ENCODE measurements at regions not wholly inside any gene's neighbourhood (a gene's known extent, or its start where the extent isn't known, plus 50 kb on each side); places are given as distances from the start of the nearest gene placed in this dataset.
"Not testable (repeated sequence)": the region's sequence is repeated elsewhere in the genome, so short reads cannot be mapped to it uniquely, and the experiment has no call there.

- no peak for DNase-seq
These were observed 228.3 kb upstream of the ERBB4 start for GRCh38 chr2:212766921-212767320.

GRCh38 chr2:212752730-212753351 is 214.2 kb upstream of the ERBB4 start:
- no peak for DNase-seq

GRCh38 chr2:212745359-212745758 is 206.8 kb upstream of the ERBB4 start:
- no peak for DNase-seq

GRCh38 chr2:212737392-212738172 is 199.0 kb upstream of the ERBB4 start:
- DNase-seq: no peak

GRCh38 chr2:212736385-212736726 is 197.8 kb upstream of the ERBB4 start:
- DNase-seq: no peak

GRCh38 chr2:212733273-212733672 is 194.7 kb upstream of the ERBB4 start:
- no peak for DNase-seq

GRCh38 chr2:212732860-212733259 is 194.3 kb upstream of the ERBB4 start:
- DNase-seq: no peak

GRCh38 chr2:212730994-212731393 is 192.4 kb upstream of the ERBB4 start:
- DNase-seq: no peak

GRCh38 chr2:212728717-212729116 is 190.1 kb upstream of the ERBB4 start:
- DNase-seq: no peak

GRCh38 chr2:212727751-212728150 is 189.1 kb upstream of the ERBB4 start:
- DNase-seq: no peak

GRCh38 chr2:212726403-212726802 is 187.8 kb upstream of the ERBB4 start:
- no peak for DNase-seq

- DNase-seq: no peak
These were observed 186.6 kb upstream of the ERBB4 start for GRCh38 chr2:212725180-212725579.

- DNase-seq: no peak
These were observed 184.6 kb upstream of the ERBB4 start for GRCh38 chr2:212723226-212723625.

- DNase-seq: no peak
These were observed 183.4 kb upstream of the ERBB4 start for GRCh38 chr2:212722046-212722445.

GRCh38 chr2:212721026-212721451 is 182.4 kb upstream of the ERBB4 start:
- no peak for DNase-seq

GRCh38 chr2:212715411-212715810 is 176.8 kb upstream of the ERBB4 start:
- DNase-seq: not testable (repeated sequence)

GRCh38 chr2:212713681-212714080 is 175.1 kb upstream of the ERBB4 start:
- DNase-seq: no peak

- DNase-seq: no peak
These were observed 174.4 kb upstream of the ERBB4 start for GRCh38 chr2:212712991-212713390.

GRCh38 chr2:212712466-212712865 is 173.9 kb upstream of the ERBB4 start:
- DNase-seq: no peak

GRCh38 chr2:212711856-212712255 is 173.3 kb upstream of the ERBB4 start:
- no peak for DNase-seq

GRCh38 chr2:212709280-212709679 is 170.7 kb upstream of the ERBB4 start:
- no peak for DNase-seq

- DNase-seq: no peak
These were observed 169.8 kb upstream of the ERBB4 start for GRCh38 chr2:212708355-212708754.

GRCh38 chr2:212695426-212695825 is 156.8 kb upstream of the ERBB4 start:
- no peak for DNase-seq

- DNase-seq: no peak
These were observed 155.8 kb upstream of the ERBB4 start for GRCh38 chr2:212694398-212694797.

- no peak for DNase-seq
These were observed 153.9 kb upstream of the ERBB4 start for GRCh38 chr2:212692466-212692865.

Measured in activated effector memory CD4-positive, alpha-beta T cell treated with Interleukin-2 at 50 U/mL for 16 hours (primary cell).